GM12872 (cell line): ENCODE measurements at regions not wholly inside any gene's neighbourhood (a gene's known extent, or its start where the extent isn't known, plus 50 kb on each side); places are given as distances from the start of the nearest gene placed in this dataset.

Source experiments
- TF ChIP-seq, protein P1 (sequence below): IDR thresholded peaks from 3 replicates; pipeline ENCODE4 v1.5.1; 2011; ENCODE audit warnings: low read depth, mild to moderate bottlenecking, low read length, moderate library complexity; ENCODE audit not compliant: insufficient read depth

DNA sequence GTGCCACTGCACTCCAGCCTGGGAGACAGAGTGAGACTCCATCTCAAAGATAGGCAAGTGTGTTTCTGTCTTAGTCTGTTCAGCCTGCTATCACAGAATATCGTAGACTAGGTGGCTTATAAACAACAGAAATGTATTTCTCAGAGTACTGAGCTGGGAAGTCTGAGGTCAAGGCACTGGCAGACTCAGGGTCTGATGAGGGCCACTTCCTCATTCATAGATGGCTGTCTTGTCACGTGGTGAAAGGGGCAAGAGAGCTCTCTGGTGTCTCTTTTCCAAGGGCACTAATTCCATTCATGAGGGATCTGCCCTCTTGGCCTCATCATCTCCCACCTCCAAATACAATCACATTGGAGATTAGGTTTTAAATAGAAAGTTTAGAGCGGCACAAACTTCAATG is 95.6 kb upstream of the PHACTR3 start:
- TF ChIP-seq, protein P1, sequence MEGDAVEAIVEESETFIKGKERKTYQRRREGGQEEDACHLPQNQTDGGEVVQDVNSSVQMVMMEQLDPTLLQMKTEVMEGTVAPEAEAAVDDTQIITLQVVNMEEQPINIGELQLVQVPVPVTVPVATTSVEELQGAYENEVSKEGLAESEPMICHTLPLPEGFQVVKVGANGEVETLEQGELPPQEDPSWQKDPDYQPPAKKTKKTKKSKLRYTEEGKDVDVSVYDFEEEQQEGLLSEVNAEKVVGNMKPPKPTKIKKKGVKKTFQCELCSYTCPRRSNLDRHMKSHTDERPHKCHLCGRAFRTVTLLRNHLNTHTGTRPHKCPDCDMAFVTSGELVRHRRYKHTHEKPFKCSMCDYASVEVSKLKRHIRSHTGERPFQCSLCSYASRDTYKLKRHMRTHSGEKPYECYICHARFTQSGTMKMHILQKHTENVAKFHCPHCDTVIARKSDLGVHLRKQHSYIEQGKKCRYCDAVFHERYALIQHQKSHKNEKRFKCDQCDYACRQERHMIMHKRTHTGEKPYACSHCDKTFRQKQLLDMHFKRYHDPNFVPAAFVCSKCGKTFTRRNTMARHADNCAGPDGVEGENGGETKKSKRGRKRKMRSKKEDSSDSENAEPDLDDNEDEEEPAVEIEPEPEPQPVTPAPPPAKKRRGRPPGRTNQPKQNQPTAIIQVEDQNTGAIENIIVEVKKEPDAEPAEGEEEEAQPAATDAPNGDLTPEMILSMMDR: no peak

GRCh38 chr20:59512651-59513050 is 91.7 kb upstream of the PHACTR3 start:
- TF ChIP-seq, protein P1: no peak

- TF ChIP-seq, protein P1: no peak
These were observed 89.8 kb upstream of the PHACTR3 start for GRCh38 chr20:59514554-59514953.

DNA sequence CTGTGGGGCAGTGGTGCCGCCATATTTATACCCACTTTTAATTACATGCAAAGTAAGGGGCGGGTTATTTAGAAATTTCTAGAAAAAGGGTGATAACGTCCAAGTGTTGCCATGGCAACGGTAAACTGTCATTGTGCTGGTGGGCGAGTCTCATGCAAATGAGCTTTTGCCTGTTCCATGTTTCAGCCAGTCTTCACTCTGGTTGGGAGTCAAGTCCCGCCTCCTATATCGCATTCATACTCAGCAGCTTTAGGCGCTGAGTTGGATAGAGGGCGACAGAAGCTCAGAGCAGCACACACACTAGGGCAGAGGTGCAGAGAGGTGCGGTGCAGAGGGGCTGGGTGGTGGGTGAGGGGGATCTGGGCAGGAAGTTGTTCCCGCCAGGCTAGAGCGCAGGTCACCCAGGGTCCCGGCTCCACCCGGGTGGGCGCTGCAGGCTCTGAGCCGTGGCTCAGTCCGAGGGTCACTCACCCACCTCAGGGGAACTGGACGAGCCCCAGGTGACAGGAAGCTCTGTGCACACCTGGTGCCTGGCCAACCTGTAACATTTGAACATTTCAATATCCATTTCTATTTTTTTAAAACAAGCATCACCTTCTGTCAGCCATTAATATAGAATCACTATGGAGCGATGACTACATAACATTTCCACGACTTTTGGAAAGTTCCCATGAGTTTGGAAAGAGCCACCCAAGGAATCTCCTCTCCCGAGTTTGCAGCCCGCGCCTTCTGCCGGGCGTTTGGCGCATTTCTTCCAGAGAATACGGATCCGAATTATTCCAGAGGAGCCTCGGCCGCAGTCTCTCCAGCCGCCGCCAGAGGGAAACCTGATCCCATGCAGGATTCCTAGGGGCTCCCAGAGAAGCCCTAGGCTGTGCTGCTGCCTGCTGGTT is 89.1 kb upstream of the PHACTR3 start:
- TF ChIP-seq, protein P1: peak; percentile 53; the same call in 2 of the 3 replicates

DNA sequence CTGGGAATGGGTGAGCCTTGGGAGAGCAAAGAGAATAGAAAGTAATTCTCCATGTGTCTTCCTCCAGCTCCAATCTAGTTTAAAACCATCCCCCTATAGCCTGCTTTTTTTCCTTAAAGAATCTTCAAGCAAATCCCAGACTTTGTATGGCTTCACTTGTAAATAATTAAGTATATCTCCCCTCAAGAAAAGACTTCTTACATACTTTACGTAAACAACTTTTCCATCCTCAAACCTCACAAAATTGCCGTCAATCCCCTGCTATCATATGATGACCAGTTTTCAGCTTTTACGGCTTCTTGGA is 88.5 kb upstream of the PHACTR3 start:
- TF ChIP-seq, protein P1: no peak

DNA sequence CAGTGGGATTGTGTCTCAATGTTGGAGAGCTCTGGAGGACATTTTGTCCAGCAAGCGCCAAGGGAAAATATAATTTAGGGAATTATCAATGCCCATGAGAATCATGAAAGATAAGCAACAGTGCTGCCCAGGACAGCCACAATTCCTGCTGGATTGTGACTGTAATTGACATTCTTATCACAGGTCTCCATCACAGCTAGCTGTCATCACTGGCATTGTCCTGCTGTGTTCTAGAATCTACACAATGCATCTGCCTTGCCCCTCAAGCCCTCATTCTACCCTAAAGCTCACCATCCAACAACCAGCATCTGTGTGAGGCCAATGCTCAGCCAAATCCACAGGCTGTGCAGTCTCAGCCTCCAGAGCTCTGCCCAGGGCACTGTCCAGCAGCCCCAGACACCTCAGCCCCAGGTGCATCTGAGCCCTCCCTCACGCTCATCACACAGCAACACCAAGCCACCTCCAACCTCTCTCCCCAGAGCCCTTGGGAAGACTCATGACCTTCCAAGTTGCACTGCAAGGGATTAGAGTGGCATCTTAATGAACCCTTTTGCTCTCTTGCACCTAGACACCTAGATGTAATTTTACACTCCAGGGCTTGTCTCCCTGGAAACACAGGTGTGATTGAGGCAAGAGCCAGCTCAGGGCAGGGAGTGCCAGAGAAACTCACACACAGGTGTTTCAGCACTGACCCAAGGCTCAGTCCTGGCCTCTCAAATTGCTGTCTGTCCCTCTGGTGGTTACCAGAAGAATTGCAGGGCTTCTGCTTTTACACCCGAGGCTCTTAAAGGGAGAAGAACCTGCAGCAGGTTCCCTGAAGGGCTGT is 85.2 kb upstream of the PHACTR3 start:
- TF ChIP-seq, protein P1: peak; percentile 93

GRCh38 chr20:59519707-59520014 is 84.7 kb upstream of the PHACTR3 start:
- TF ChIP-seq, protein P1: no peak
